K562 (cell line): ENCODE measurements at regions not wholly inside any gene's neighbourhood (a gene's known extent, or its start where the extent isn't known, plus 50 kb on each side); places are given as distances from the start of the nearest gene placed in this dataset.

Experiments
- ATAC-seq: fragments of 200-7000 bp; cut with Tn5 transposase; 3 replicates; pipeline ENCODE4 v1.9.1; 2020; ENCODE audit warnings: moderate library complexity
- BruUV-seq: library from RNA; stranded (reverse); fragments of 400-500 nt; replicated peaks from 2 replicates; lab custom pipeline; 2021; lab: Mats Ljungman, UMichigan
- CTCF ChIA-PET: fragments of 300-600 bp; formaldehyde crosslinking; extraction: SDS; loops from one replicate; lab custom pipeline; 2021; ENCODE audit warnings: low intra/inter-chr PET ratio; lab: Yijun Ruan, JAX
- POLR2A ChIA-PET: fragments of 300-600, 350-650 bp; sonication (Branson Sonifier 250); formaldehyde crosslinking; extraction: SDS; loops from one replicate; lab custom pipeline; 2021; ENCODE audit warnings: antibody characterized with exemption, inconsistent platforms; lab: Yijun Ruan, JAX
- DNase-seq, 4 experiments: peaks; one replicate each; pipeline versions ENCODE4 v3.0.0 to v3.0.0-alpha.2; 2011 to 2018; ENCODE audit warnings: low spot score in 3 of 4, mixed read lengths in 3 of 4; ENCODE audit errors: extremely low read depth in 1 of 4
- FAIRE-seq: peaks from 2 replicates; lab custom pipeline; 2011; peaks lifted over from hg19 to GRCh38; lab: Jason Lieb, UNC
- H2AFZ ChIP-seq: 2 replicates; pipeline ENCODE4 v1.6.0; 2011; ENCODE audit warnings: low read depth, low read length, control low read depth, inconsistent platforms
- H3K27ac ChIP-seq: fragments of 200-600 bp; 3 replicates; pipeline ENCODE4 v1.8.0; 2011; ENCODE audit warnings: low read depth, mild to moderate bottlenecking, control low read depth, inconsistent platforms, low read length, moderate library complexity, mixed read lengths; ENCODE audit errors: extremely low read depth
- H3K27me3 ChIP-seq, 2 experiments: fragments of 300-600 bp in 1 of 2; 2 replicates in 1 of 2; 3 replicates in 1 of 2; pipeline versions ENCODE4 v1.6.0 to v1.8.0; 2011; ENCODE audit warnings: inconsistent platforms in 2 of 2, low read length in 2 of 2, mild to moderate bottlenecking in 1 of 2, mixed read lengths in 1 of 2, moderate library complexity in 1 of 2; ENCODE audit not compliant: control insufficient read depth in 2 of 2, insufficient read depth in 2 of 2
- H3K36me3 ChIP-seq: fragments of 300-600 bp; 3 replicates; pipeline ENCODE4 v1.8.0; 2011; ENCODE audit warnings: mild to moderate bottlenecking, low read length, inconsistent platforms; ENCODE audit not compliant: control insufficient read depth, insufficient read depth
- H3K4me1 ChIP-seq, 2 experiments: fragments of 200-600 bp in 1 of 2; replicated peaks in 1 of 2; 2 replicates in 1 of 2; 3 replicates in 1 of 2; pipeline versions ENCODE4 v1.5.1 to v1.8.0; 2011; ENCODE audit warnings: inconsistent platforms in 2 of 2, low read length in 2 of 2, mild to moderate bottlenecking in 1 of 2, mixed read lengths in 1 of 2, moderate library complexity in 1 of 2; ENCODE audit not compliant: control insufficient read depth in 2 of 2, insufficient read depth in 2 of 2
- H3K4me2 ChIP-seq: 2 replicates; pipeline ENCODE4 v1.6.1; 2011; ENCODE audit warnings: low read length, control low read depth, inconsistent platforms, mixed read lengths; ENCODE audit not compliant: insufficient read depth
- H3K4me3 ChIP-seq: fragments of 200-600 bp; sonication (generic), shearing (Covaris generic); 2 replicates; pipeline ENCODE4 v1.5.1; 2016; ENCODE audit warnings: control low read depth, inconsistent platforms
- H3K79me2 ChIP-seq: fragments of 200-600 bp; 3 replicates; pipeline ENCODE4 v1.8.0; 2011; ENCODE audit warnings: low read length, inconsistent platforms; ENCODE audit not compliant: control insufficient read depth, insufficient read depth
- H3K9ac ChIP-seq, 2 experiments: 2 replicates each; pipeline versions ENCODE4 v1.6.0 to v1.6.1; 2011; ENCODE audit warnings: low read depth in 2 of 2, low read length in 2 of 2, control low read depth in 1 of 2, inconsistent platforms in 1 of 2, mild to moderate bottlenecking in 1 of 2, mixed read lengths in 1 of 2; ENCODE audit not compliant: insufficient read depth in 1 of 2
- H3K9me1 ChIP-seq: one replicate; pipeline ENCODE4 v1.6.0; 2011; ENCODE audit warnings: inconsistent platforms, mild to moderate bottlenecking, low read length, moderate library complexity; ENCODE audit not compliant: control insufficient read depth, insufficient read depth
- H3K9me3 ChIP-seq: replicated peaks from 2 replicates; pipeline ENCODE4 v1.5.1; 2011; ENCODE audit warnings: low read depth, low read length, inconsistent platforms; ENCODE audit not compliant: control insufficient read depth, insufficient read depth
- H4K20me1 ChIP-seq: replicated peaks from 2 replicates; pipeline ENCODE4 v1.6.1; 2011; ENCODE audit warnings: low read length, inconsistent platforms, mixed read lengths; ENCODE audit not compliant: control insufficient read depth, insufficient read depth
- HIVEP1 ChIP-seq: fragments of 250-450 bp; sonication (Bioruptor Pico); IDR thresholded peaks from 2 replicates; pipeline ENCODE4 v1.4.0; 2020; ENCODE audit warnings: mild to moderate bottlenecking
- PML ChIP-seq: IDR thresholded peaks from 2 replicates; pipeline ENCODE4 v1.6.1; 2012; ENCODE audit warnings: low read length, inconsistent platforms
- WGBS: fragments of 100-300 bp; shearing (Covaris generic); methylation state at CpG from one replicate; pipeline ENCODE4 v1.1.6; 2016; ENCODE audit warnings: low coverage, mixed read lengths; ENCODE audit not compliant: insufficient coverage; ENCODE audit errors: missing lambda C conversion rate; 5-methylcytosine and 5-hydroxymethylcytosine counted together
- in situ Hi-C: fragments of 300-500 bp; cut with MboI; formaldehyde crosslinking; loops from 4 replicates; pipeline ENCODE4 v1.15.0; 2018; ENCODE audit warnings: inconsistent platforms, mixed read lengths
- intact Hi-C: fragments of 100-400 bp; cut with micrococcal nuclease; formaldehyde crosslinking; loops from 2 replicates; pipeline ENCODE4 v1.14.2; 2022
- TF ChIP-seq, protein P1 (sequence below): sonication (generic); formaldehyde crosslinking; IDR thresholded peaks from 2 replicates; pipeline ENCODE4 v1.8.0; 2022; ENCODE audit warnings: mild to moderate bottlenecking, missing genetic modification reagents
- TF ChIP-seq, protein P2 (sequence below): fragments of 450-650 bp; formaldehyde crosslinking; IDR thresholded peaks from 2 replicates; pipeline ENCODE4 v1.4.0; 2022; ENCODE audit warnings: missing genetic modification characterization

DNA sequence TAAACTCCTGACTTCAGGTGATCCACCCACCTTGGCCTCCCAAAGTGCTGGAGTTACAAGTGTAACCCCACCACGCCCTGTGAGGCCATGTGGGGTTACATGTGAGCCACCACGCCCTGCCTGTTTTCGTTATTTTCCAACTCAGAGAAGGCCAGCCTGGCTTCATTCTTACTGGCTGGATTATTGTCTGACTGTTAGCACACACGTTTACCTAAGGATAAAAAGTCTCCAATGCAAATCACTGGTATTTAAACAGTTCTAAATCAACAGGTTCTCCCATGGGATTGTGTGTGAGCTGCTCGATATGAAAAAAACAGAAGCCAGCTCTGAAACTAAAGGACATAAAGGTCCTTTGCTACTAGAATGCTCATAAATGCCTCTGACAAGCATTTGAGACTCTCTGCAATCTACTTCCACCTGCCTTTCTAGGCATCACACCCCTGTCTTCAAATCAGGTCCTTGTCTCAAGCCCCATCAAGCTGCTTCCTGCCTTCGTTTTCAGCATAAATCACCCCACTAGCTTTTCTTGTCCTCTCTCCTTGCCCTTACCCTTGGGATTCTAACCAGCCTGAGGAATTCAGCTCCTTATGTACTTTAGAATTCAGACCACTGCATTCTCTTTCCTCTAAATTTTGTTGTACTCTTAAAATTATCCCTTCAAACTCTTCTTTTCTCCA is 265.0 kb downstream of the DUSP6 start:
- FAIRE-seq, result no peak
- H3K79me2 ChIP-seq, result no peaks in the 10 kb centered on the region
- ChIA-PET CTCF (no interaction called here), POLR2A (interaction anchor here (0.7 kb wide), 1 partner anchor 233 kb away, joined by 3 read pairs; no protein-coding TSS in a partner anchor)
- intact Hi-C loops, result no loop called here
- H3K27ac ChIP-seq, result no peak overlapping the region
- H3K9ac ChIP-seq, result no peak overlapping the region
- no peaks in the 10 kb centered on the region for H3K27me3 ChIP-seq
- no peak overlapping the region for H3K4me2 ChIP-seq
- in situ Hi-C loops, result no loop called here
- no peaks in the 10 kb centered on the region for H4K20me1 ChIP-seq
- no peaks in the 10 kb centered on the region for H3K9me3 ChIP-seq
- ATAC-seq, result no peak
- H2AFZ ChIP-seq, result no peak overlapping the region
- H3K9me1 ChIP-seq, result no peaks in the 10 kb centered on the region
- DNase-seq, result no peak
- no peaks in the 10 kb centered on the region for H3K4me1 ChIP-seq
- no peak for TF ChIP-seq PML
- TF ChIP-seq, protein P1, sequence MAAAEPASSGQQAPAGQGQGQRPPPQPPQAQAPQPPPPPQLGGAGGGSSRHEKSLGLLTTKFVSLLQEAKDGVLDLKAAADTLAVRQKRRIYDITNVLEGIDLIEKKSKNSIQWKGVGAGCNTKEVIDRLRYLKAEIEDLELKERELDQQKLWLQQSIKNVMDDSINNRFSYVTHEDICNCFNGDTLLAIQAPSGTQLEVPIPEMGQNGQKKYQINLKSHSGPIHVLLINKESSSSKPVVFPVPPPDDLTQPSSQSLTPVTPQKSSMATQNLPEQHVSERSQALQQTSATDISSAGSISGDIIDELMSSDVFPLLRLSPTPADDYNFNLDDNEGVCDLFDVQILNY (CRISPR knock-in tag), result no peak
- no peak for TF ChIP-seq HIVEP1 (CRISPR knock-in tag)
- TF ChIP-seq, protein P2, sequence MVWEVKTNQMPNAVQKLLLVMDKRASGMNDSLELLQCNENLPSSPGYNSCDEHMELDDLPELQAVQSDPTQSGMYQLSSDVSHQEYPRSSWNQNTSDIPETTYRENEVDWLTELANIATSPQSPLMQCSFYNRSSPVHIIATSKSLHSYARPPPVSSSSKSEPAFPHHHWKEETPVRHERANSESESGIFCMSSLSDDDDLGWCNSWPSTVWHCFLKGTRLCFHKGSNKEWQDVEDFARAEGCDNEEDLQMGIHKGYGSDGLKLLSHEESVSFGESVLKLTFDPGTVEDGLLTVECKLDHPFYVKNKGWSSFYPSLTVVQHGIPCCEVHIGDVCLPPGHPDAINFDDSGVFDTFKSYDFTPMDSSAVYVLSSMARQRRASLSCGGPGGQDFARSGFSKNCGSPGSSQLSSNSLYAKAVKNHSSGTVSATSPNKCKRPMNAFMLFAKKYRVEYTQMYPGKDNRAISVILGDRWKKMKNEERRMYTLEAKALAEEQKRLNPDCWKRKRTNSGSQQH, result no peak
- no peak overlapping the region for H3K4me3 ChIP-seq
- no peaks in the 10 kb centered on the region for H3K36me3 ChIP-seq
- 4% methylated on average over 6 of the region's 6 CpGs for WGBS
- no TSS peak for BruUV-seq
